Hematopoietic multipotent progenitor cell treated with erythropoietin and hydrocortisone succinate and interleukin-3 and kit ligand, for 4 days (in vitro differentiated cells): ENCODE measurements at regions not wholly inside any gene's neighbourhood (a gene's known extent, or its start where the extent isn't known, plus 50 kb on each side); places are given as distances from the start of the nearest gene placed in this dataset.

Source experiments
- DNase-seq: peaks from one replicate; pipeline ENCODE4 v3.0.0-alpha.2; 2015

GRCh38 chr4:96599752-96600151 lies 759.9 kb downstream of the PDHA2 start:
- no peak for DNase-seq

- DNase-seq: no peak
Observed at GRCh38 chr4:96602661-96603060, 762.8 kb downstream of the PDHA2 start.

GRCh38 chr4:96603641-96604040 lies 763.7 kb downstream of the PDHA2 start:
- no peak for DNase-seq

- DNase-seq: no peak
Observed at GRCh38 chr4:96606451-96606850, 766.6 kb downstream of the PDHA2 start.

GRCh38 chr4:96626023-96626422 lies 786.1 kb downstream of the PDHA2 start:
- DNase-seq: no peak

- no peak for DNase-seq
Observed at GRCh38 chr4:96630839-96631238, 790.9 kb downstream of the PDHA2 start.

GRCh38 chr4:96637971-96638412 lies 798.1 kb downstream of the PDHA2 start:
- no peak for DNase-seq

- no peak for DNase-seq
Observed at GRCh38 chr4:96639932-96640331, 800.0 kb downstream of the PDHA2 start.

GRCh38 chr4:96642490-96642889 lies 802.6 kb downstream of the PDHA2 start:
- no peak for DNase-seq

GRCh38 chr4:96646146-96646545 lies 806.3 kb downstream of the PDHA2 start:
- DNase-seq: no peak

- DNase-seq: peak; percentile 56
Observed at GRCh38 chr4:96649536-96649935, 809.6 kb downstream of the PDHA2 start.

- no peak for DNase-seq
Observed at GRCh38 chr4:96652158-96652557, 812.3 kb downstream of the PDHA2 start.

GRCh38 chr4:96652821-96653220 lies 812.9 kb downstream of the PDHA2 start:
- DNase-seq: no peak

- no peak for DNase-seq
Observed at GRCh38 chr4:96654045-96654444, 814.2 kb downstream of the PDHA2 start.

- DNase-seq: no peak
Observed at GRCh38 chr4:96670381-96670780, 830.5 kb downstream of the PDHA2 start.

GRCh38 chr4:96675416-96675815 lies 835.5 kb downstream of the PDHA2 start:
- no peak for DNase-seq

GRCh38 chr4:96675896-96676295 lies 836.0 kb downstream of the PDHA2 start:
- no peak for DNase-seq

- DNase-seq: no peak
Observed at GRCh38 chr4:96676754-96677435, 837.0 kb downstream of the PDHA2 start.

- DNase-seq: peak; percentile 63
Observed at GRCh38 chr4:96677499-96677898, 837.6 kb downstream of the PDHA2 start.

GRCh38 chr4:96681218-96681617 lies 841.3 kb downstream of the PDHA2 start:
- DNase-seq: no peak

- DNase-seq: no peak
Observed at GRCh38 chr4:96685691-96686090, 845.8 kb downstream of the PDHA2 start.

GRCh38 chr4:96691521-96691920 lies 851.6 kb downstream of the PDHA2 start:
- DNase-seq: no peak

- no peak for DNase-seq
Observed at GRCh38 chr4:96698831-96699230, 858.9 kb downstream of the PDHA2 start.

GRCh38 chr4:96703265-96703664 lies 863.4 kb downstream of the PDHA2 start:
- DNase-seq: no peak

- peak; percentile 22 for DNase-seq
Observed at GRCh38 chr4:96708766-96709165, 868.9 kb downstream of the PDHA2 start.
